ENCODE measurements at regions not wholly inside any gene's neighbourhood (a gene's known extent, or its start where the extent isn't known, plus 50 kb on each side); places are given as distances from the start of the nearest gene placed in this dataset.

GRCh38 chr3:158925021-158925420, 123.2 kb downstream of the MFSD1 start:
- Histone ChIP-seq H3K4me1 (replicated peaks in 1 of 2; ENCODE audit: control insufficient read depth in 2 of 2, insufficient read depth in 2 of 2, low read length in 2 of 2) (no peaks in the 10 kb centered on the region), H2AFZ (ENCODE audit: low read depth, low read length) (no peak overlapping the region), H3K9ac (ENCODE audit: insufficient read depth in 1 of 2, low read depth in 2 of 2, low read length in 2 of 2) (no peak overlapping the region), H3K4me3 (no peak overlapping the region), H3K9me3 (replicated peaks; ENCODE audit: control insufficient read depth, insufficient read depth, low read depth, low read length) (no peaks in the 10 kb centered on the region), H3K9me1 (ENCODE audit: control insufficient read depth, insufficient read depth, low read length) (no peaks in the 10 kb centered on the region), H3K79me2 (ENCODE audit: control insufficient read depth, insufficient read depth, low read length) (no peaks in the 10 kb centered on the region), H3K4me2 (ENCODE audit: insufficient read depth, low read length) (no peak overlapping the region), H3K27me3 (ENCODE audit: control insufficient read depth in 2 of 2, insufficient read depth in 2 of 2, low read length in 2 of 2) (no peaks in the 10 kb centered on the region), H3K36me3 (ENCODE audit: control insufficient read depth, insufficient read depth, low read length) (no peaks in the 10 kb centered on the region), H3K27ac (ENCODE audit: extremely low read depth, low read depth, low read length) (no peak overlapping the region), H4K20me1 (replicated peaks; ENCODE audit: control insufficient read depth, insufficient read depth, low read length) (no peaks in the 10 kb centered on the region)
- no TSS peak for BruUV-seq (replicated peaks)
- CTCF ChIA-PET (ENCODE audit: low intra/inter-chr PET ratio): no interaction called here
- in situ Hi-C loops (cut with MboI) (no loop called here), intact Hi-C loops (cut with micrococcal nuclease) (no loop called here)
- ATAC-seq (no peak), DNase-seq (ENCODE audit: extremely low read depth in 1 of 4, low spot score in 3 of 4) (no peak), FAIRE-seq (no peak)
- WGBS (ENCODE audit: insufficient coverage, low coverage, missing lambda C conversion rate): 0% methylated on average over 5 of the region's 5 CpGs
- POLR2A ChIA-PET: interaction anchor here (0.6 kb wide), 1 partner anchor 101 kb away, joined by 4 read pairs; no protein-coding TSS in a partner anchor
- TF ChIP-seq SAFB2 (IDR thresholded peaks at IDR 0.05; ENCODE audit: borderline replicate concordance, low read depth, low read length, severe bottlenecking): no peak
- TF ChIP-seq ZNF384 (IDR thresholded peaks at IDR 0.05; ENCODE audit: low read depth, low read length): no peak
- TF ChIP-seq DPF2 (IDR thresholded peaks at IDR 0.05): no peak
- TF ChIP-seq ZNF609 (CRISPR knock-in tag; IDR thresholded peaks at IDR 0.05; ENCODE audit: borderline replicate concordance): no peak
- TF ChIP-seq ZNF785 (CRISPR knock-in tag; IDR thresholded peaks at IDR 0.05): no peak
- no peak for TF ChIP-seq MTA2 (IDR thresholded peaks at IDR 0.05; ENCODE audit: low read depth)
- TF ChIP-seq ILK (tag; IDR thresholded peaks at IDR 0.05; ENCODE audit: borderline replicate concordance, low read depth): no peak
- TF ChIP-seq KAT2B (IDR thresholded peaks at IDR 0.05; ENCODE audit: low read depth, low read length): no peak
- TF ChIP-seq FOS (IDR thresholded peaks at IDR 0.05; ENCODE audit: extremely low read depth, insufficient read length): no peak
- TF ChIP-seq HNRNPLL (IDR thresholded peaks at IDR 0.05; ENCODE audit: low read depth, low read length, poor library complexity, severe bottlenecking): no peak
- TF ChIP-seq EZH2 (IDR thresholded peaks at IDR 0.05; ENCODE audit: borderline replicate concordance, low read depth, low read length): no peak
- TF ChIP-seq ZNF280B (CRISPR knock-in tag; IDR thresholded peaks at IDR 0.05): no peak
- TF ChIP-seq MEF2A (IDR thresholded peaks at IDR 0.05; ENCODE audit: control insufficient read depth, low read depth, low read length): no peak
- TF ChIP-seq POLR2A (conservative IDR thresholded peaks at IDR 0.05): no peak
- no peak for TF ChIP-seq MAFF (IDR thresholded peaks at IDR 0.05; ENCODE audit: low read length)
